Gastroesophageal sphincter (tissue), 3 donors: ENCODE measurements at regions not wholly inside any gene's neighbourhood (a gene's known extent, or its start where the extent isn't known, plus 50 kb on each side); places are given as distances from the start of the nearest gene placed in this dataset.

Experiments
- CTCF ChIP-seq, 4 experiments: fragments of 200-600 bp in 2 of 4; fragments of 450-650 bp in 2 of 4; sonication (generic) in 1 of 4; IDR thresholded peaks; one replicate each; pipeline ENCODE4 v1.5.1; 2017 to 2019; ENCODE audit warnings: antibody characterized with exemption in 4 of 4, mild to moderate bottlenecking in 2 of 4, moderate library complexity in 2 of 4
- POLR2AphosphoS5 ChIP-seq: sonication (generic); formaldehyde crosslinking; IDR thresholded peaks from one replicate; pipeline ENCODE4 v1.6.1; 2017; ENCODE audit warnings: antibody characterized with exemption

- TF ChIP-seq POLR2AphosphoS5 (no peak), CTCF (IDR thresholded peaks at IDR 0.05) (no peak)
Measured at GRCh38 chr9:12968093-12968492, 193.3 kb downstream of the LURAP1L start.
